ENCODE measurements at regions not wholly inside any gene's neighbourhood (a gene's known extent, or its start where the extent isn't known, plus 50 kb on each side); places are given as distances from the start of the nearest gene placed in this dataset.
"Not testable (repeated sequence)": the region's sequence is repeated elsewhere in the genome, so short reads cannot be mapped to it uniquely, and the experiment has no call there.

GRCh38 chr15:47035475-47036406 lies 681.6 kb upstream of the SEMA6D start:
- no peak for DNase-seq

DNA sequence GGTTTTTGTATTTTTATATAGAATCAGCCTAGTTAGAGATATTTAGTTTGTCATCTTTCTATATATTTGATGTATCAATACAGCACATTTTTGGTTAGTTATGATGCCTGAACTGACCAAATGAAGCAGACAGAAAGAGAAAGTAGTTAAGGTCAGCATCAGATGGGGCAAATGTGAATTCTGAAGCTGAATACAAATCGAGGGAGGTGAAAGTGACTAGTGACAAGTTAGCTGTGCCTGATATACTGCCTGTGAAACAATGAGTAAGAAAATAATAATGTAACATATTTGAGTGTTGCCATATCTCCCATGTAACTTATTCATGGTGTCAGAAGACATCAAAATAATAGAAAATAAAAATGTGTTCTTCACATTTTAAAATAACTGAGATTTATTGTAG lies 680.3 kb upstream of the SEMA6D start:
- no peak for DNase-seq

- no peak for DNase-seq
Measured at GRCh38 chr15:47039225-47039624, 678.1 kb upstream of the SEMA6D start.

DNA sequence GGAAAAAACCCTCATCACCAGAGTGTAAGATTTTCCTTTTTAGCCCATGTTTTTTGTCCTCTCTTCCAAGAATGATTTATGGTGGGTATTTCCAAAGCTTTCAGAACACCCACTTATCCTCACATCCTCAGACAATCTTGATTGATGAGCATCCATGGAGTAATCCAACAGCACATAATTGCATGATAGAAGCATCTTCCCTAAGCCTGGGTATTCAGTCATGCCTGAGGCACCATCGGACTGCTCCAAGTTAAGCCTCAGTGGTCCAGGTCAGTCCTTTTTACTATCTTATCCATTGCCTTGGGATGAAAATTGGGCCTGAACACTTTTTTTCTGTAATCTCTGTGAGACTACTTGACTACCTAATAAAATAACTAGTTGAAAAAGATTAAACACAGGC lies 676.0 kb upstream of the SEMA6D start:
- no peak for DNase-seq

- not testable (repeated sequence) for DNase-seq
Measured at GRCh38 chr15:47047981-47048380, 669.3 kb upstream of the SEMA6D start.

- DNase-seq, result no peak
Measured at GRCh38 chr15:47066392-47066791, 650.9 kb upstream of the SEMA6D start.

- DNase-seq, result not testable (repeated sequence)
Measured at GRCh38 chr15:47077846-47078245, 639.5 kb upstream of the SEMA6D start.

DNA sequence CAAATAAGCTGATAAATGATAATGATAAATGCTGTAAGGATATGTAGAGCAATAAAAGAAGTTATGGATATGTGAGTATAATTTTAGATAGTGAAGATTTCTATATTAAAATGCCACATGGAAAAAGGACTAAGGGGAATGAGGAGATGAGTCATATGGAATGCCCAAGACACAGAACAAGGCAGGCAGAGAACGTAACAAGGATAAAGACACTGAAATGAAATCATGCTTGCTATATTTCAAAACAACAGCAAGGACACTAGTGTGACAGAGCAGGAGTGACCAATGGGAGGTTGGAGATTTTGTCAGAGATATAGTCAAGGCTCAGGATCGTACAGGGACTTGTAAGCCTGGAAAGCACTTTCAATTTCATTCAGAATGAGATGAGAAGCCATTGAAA lies 621.5 kb upstream of the SEMA6D start:
- DNase-seq, result no peak

DNA sequence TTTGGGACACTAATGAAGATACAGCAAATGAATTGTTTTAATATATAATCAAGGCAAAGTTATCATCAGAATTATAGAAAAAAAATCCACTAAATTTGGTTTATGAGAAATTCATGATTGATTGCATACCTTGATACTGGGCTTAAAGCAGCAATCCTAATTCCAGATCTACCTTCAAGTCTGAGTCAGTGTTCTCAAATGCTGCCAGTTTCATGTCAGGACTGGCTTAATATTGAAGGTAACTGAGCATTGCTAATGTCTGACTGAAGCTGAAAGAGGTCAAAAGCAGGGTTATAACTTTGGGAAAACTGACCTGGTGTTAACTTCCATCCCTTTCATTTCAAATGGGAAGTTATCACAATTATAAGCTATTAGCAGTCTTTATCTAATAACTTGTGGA lies 618.8 kb upstream of the SEMA6D start:
- not testable (repeated sequence) for DNase-seq

GRCh38 chr15:47099801-47100200 lies 617.5 kb upstream of the SEMA6D start:
- not testable (repeated sequence) for DNase-seq

GRCh38 chr15:47108800-47109199 lies 608.5 kb upstream of the SEMA6D start:
- DNase-seq, result not testable (repeated sequence)

GRCh38 chr15:47116698-47117097 lies 600.6 kb upstream of the SEMA6D start:
- DNase-seq, result no peak

GRCh38 chr15:47119349-47119748 lies 598.0 kb upstream of the SEMA6D start:
- no peak for DNase-seq

GRCh38 chr15:47124430-47125102 lies 592.7 kb upstream of the SEMA6D start:
- DNase-seq, result no peak

GRCh38 chr15:47129033-47129432 lies 588.3 kb upstream of the SEMA6D start:
- no peak for DNase-seq

DNA sequence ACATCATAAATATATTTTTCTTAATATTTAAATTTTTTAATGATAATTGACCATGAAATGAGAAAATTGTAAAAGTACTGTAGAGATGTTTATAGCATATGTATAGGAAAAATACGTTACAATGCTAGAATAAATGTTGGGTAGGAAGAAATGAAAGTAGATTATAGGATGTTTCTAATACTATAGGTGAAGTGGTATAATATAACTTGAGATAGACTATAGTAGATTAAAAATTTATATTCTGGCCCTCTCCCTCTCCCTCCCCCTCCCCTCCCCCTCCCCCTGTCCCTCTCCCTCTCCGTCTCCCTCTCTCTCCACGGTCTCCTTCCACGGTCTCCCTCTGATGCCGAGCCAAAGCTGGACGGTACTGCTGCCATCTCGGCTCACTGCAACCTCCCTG lies 585.9 kb upstream of the SEMA6D start:
- not testable (repeated sequence) for DNase-seq

GRCh38 chr15:47135267-47135666 lies 582.0 kb upstream of the SEMA6D start:
- DNase-seq, result no peak

GRCh38 chr15:47136236-47136635 lies 581.1 kb upstream of the SEMA6D start:
- no peak for DNase-seq

GRCh38 chr15:47139965-47140364 lies 577.3 kb upstream of the SEMA6D start:
- no peak for DNase-seq

DNA sequence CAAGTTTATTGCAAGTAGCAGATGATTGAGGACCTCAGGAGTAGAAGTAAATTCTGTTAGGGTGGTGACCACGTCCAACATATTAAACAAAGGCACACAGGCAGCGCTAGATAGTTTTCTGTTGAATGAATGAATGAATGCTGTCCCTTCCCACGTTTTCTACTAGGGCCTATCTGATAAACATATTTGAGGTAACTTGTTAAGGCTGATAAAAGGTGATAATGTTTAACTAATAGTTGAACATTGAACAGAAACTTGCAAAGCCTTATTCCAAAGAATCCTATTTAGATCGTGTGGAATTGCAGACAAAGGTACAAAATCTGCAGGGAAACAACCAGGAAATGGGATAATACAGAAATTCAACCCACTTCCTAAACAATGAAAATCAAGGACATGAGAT lies 559.5 kb upstream of the SEMA6D start:
- DNase-seq, result no peak

DNA sequence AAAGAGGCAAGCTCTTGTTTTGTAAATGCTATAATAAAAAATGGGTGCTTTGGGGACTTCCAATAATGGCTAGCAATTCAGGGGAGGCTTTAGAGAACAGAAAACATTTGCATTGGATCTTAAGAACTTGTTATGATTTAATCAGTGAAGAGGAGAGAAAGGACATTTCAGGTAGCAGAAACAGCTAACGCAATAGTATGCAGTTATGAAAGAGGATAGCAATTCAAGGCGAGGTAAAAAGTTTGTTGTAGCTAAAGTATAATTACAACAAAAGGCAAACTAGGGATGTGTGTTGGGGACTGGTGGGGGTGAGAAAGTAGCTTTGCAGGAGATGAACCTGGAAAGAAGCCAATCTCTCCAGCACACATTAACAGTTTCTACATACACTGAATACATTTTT lies 558.7 kb upstream of the SEMA6D start:
- no peak for DNase-seq

DNA sequence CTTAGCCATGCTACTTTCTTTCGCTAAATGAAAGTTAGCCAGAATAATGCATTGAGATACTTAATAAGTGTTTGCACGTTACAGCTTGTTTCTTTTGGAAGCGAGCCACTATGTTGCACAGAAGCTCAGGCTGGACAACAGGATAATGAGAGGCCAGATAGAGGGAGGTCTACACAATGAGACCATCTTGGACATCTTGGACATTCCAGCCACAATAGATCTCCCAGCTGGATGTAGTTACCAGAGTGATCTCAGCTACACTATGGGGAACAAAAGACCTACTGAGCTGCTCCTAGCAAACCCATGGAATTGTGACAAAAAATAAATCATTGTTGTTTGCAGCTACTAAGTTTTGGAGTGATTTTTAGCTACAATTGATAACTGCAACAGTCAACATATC lies 540.1 kb upstream of the SEMA6D start:
- DNase-seq, result no peak

DNA sequence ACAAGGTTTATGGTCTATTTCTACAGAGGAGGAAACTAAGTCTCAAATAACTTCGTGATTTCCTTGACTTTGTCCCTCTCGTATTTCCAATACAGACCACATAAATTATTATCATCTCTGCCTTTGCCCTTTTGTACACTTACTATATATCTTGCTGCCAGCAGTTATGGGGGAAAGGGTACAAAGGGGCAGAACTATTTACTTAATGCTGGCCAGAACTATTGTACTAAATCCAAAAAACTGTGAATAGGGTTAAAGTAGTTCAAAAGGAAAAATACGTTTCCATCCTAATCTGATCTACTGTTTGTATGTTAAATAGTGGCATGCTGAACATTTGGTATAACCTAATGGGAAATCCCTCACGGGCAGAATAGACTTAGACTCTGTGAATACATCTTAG lies 537.3 kb upstream of the SEMA6D start:
- no peak for DNase-seq

- DNase-seq, result no peak
Measured at GRCh38 chr15:47182818-47183217, 534.5 kb upstream of the SEMA6D start.

Measured in GDM1 (cell line).